NB4 (cell line): ENCODE measurements at regions not wholly inside any gene's neighbourhood (a gene's known extent, or its start where the extent isn't known, plus 50 kb on each side); places are given as distances from the start of the nearest gene placed in this dataset.

Experiments used
- TF ChIP-seq, protein P1 (sequence below): IDR thresholded peaks from one replicate; pipeline ENCODE4 v1.5.1; 2012; ENCODE audit warnings: low read depth, low read length
- TF ChIP-seq, protein P2 (sequence below): IDR thresholded peaks from 2 replicates; pipeline ENCODE4 v1.6.1; 2011; ENCODE audit warnings: low read depth, low read length

DNA sequence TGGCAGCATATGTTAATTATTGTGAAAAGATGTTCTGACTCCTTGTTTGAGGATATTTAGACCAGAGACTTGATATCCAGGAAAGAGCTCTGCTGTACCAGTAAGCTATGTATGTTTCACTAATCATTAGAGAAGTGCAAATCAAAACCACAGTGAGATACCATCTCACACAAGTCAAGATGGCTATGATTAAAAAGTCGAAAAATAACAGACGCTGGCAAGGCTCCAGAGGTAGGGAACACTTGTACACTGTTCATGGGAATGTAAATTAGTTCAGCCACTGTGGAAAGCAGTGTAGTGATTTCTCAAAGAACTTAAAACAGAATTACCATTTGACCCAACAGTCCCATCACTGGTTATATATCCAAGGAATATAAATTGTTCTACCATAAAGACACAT is 171.6 kb downstream of the DPY19L2 start:
- TF ChIP-seq, protein P1, sequence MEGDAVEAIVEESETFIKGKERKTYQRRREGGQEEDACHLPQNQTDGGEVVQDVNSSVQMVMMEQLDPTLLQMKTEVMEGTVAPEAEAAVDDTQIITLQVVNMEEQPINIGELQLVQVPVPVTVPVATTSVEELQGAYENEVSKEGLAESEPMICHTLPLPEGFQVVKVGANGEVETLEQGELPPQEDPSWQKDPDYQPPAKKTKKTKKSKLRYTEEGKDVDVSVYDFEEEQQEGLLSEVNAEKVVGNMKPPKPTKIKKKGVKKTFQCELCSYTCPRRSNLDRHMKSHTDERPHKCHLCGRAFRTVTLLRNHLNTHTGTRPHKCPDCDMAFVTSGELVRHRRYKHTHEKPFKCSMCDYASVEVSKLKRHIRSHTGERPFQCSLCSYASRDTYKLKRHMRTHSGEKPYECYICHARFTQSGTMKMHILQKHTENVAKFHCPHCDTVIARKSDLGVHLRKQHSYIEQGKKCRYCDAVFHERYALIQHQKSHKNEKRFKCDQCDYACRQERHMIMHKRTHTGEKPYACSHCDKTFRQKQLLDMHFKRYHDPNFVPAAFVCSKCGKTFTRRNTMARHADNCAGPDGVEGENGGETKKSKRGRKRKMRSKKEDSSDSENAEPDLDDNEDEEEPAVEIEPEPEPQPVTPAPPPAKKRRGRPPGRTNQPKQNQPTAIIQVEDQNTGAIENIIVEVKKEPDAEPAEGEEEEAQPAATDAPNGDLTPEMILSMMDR: no peak
- TF ChIP-seq, protein P2, sequence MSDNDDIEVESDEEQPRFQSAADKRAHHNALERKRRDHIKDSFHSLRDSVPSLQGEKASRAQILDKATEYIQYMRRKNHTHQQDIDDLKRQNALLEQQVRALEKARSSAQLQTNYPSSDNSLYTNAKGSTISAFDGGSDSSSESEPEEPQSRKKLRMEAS: no peak
